ENCODE measurements at regions not wholly inside any gene's neighbourhood (a gene's known extent, or its start where the extent isn't known, plus 50 kb on each side); places are given as distances from the start of the nearest gene placed in this dataset.

GRCh38 chr7:84479059-84479458 is 284.5 kb upstream of the SEMA3A start:
- no peak for TF ChIP-seq EZH2 (IDR thresholded peaks at IDR 0.05; ENCODE audit: insufficient read depth, poor library complexity, severe bottlenecking)
- no peak for TF ChIP-seq EZH2phosphoT487 (IDR thresholded peaks at IDR 0.05; ENCODE audit: insufficient read depth, low read depth)

Data from GM23248 (cell line).